Skeletal muscle satellite cell (primary cell): ENCODE measurements at regions not wholly inside any gene's neighbourhood (a gene's known extent, or its start where the extent isn't known, plus 50 kb on each side); places are given as distances from the start of the nearest gene placed in this dataset.

Source experiments
- H3K27me3 ChIP-seq: 2 replicates; pipeline ENCODE4 v1.7.0; 2013; ENCODE audit warnings: low read length; ENCODE audit not compliant: control insufficient read depth, insufficient read depth
- H3K36me3 ChIP-seq: 2 replicates; pipeline ENCODE4 v1.7.0; 2013; ENCODE audit warnings: mild to moderate bottlenecking, control low read depth, low read length; ENCODE audit not compliant: insufficient read depth
- H3K4me1 ChIP-seq: 2 replicates; pipeline ENCODE4 v1.7.0; 2013; ENCODE audit warnings: low read length; ENCODE audit not compliant: control insufficient read depth, insufficient read depth
- H3K4me2 ChIP-seq: 2 replicates; pipeline ENCODE4 v1.7.0; 2013; ENCODE audit warnings: mild to moderate bottlenecking, low read length
- H3K4me3 ChIP-seq: 2 replicates; pipeline ENCODE4 v1.7.0; 2013; ENCODE audit warnings: low read length
- H3K9ac ChIP-seq: 2 replicates; pipeline ENCODE4 v1.7.0; 2013; ENCODE audit warnings: mild to moderate bottlenecking, low read depth, low read length, moderate library complexity
- H3K9me3 ChIP-seq: replicated peaks from 2 replicates; pipeline ENCODE4 v1.7.0; 2013; ENCODE audit warnings: mild to moderate bottlenecking, control low read depth, low read length

DNA sequence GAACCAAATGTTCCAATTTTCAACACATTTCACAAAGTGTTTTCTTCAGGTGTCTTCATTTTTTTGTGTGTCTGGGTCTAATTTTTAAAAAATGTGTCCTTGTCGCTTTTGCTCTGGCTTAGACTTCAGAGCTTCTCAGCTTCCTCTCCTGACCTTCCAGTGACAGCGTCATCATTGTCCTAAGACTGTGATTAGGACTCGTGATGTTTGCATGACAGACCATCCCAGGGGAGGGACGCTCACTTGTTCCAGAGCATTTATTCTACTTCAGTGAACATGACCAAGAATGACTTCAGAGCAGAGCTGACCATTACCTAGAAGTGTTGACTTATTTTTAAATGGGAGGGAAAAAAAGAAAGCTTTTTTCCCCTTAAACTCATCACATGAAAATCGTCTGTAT is 591.9 kb downstream of the IRS1 start:
- Histone ChIP-seq H3K4me2 (no peak overlapping the region), H3K4me3 (no peak overlapping the region)

DNA sequence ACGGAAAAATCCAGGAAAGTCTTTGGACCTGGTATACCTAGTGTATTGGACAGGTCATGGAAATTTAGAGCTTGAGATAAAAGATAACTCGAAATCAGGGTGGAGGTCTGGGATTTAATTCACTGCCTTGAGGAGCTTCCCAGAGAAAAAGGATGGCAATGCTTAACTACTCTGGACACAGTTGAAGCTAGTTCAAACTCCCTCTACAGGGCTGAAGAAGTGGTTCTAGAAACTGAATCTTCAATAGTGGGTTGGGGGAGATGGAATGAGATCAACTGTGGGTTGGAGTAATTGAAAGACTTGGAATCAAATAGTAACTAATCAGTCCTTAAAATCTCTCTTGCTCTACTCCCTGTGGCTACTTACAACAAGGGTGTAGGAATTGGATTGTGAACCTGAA is 600.1 kb downstream of the IRS1 start:
- no peaks in the 10 kb centered on the region for H3K27me3 ChIP-seq
- no peaks in the 10 kb centered on the region for H3K9me3 ChIP-seq
- H3K9ac ChIP-seq: no peak overlapping the region
- no peaks in the 10 kb centered on the region for H3K36me3 ChIP-seq
- H3K4me3 ChIP-seq: no peak overlapping the region
- H3K4me1 ChIP-seq: no peaks in the 10 kb centered on the region
- H3K4me2 ChIP-seq: no peak overlapping the region

More for the DNA sequence above, 591.9 kb downstream of the IRS1 start:
- Histone ChIP-seq H3K27me3 (no peaks in the 10 kb centered on the region), H3K9me3 (no peaks in the 10 kb centered on the region), H3K4me1 (peaks cover 18% of the 10 kb centered on the region), H3K9ac (no peak overlapping the region), H3K36me3 (no peaks in the 10 kb centered on the region)

DNA sequence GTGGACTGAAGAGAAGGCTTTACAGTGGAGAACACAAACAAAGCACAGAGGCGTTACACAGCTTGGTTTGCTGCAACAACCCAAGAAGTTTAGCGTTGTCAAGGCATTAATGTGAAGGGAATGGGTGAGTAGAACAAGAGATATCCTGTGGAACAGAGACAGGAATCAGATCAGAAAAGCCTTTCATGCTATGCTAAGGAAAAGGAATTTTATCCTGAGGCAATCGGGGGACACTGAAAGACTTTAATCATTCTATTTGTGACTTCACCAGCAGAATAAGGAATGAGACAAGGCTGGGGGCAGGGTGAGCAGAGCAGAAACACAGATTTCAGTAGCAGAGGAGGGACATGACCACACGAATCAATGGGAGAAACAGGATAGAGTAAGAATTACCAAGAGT is 600.7 kb downstream of the IRS1 start:
- Histone ChIP-seq H3K4me3 (no peak overlapping the region), H3K9me3 (no peaks in the 10 kb centered on the region), H3K36me3 (no peaks in the 10 kb centered on the region), H3K27me3 (no peaks in the 10 kb centered on the region), H3K9ac (no peak overlapping the region), H3K4me2 (no peak overlapping the region), H3K4me1 (no peaks in the 10 kb centered on the region)

DNA sequence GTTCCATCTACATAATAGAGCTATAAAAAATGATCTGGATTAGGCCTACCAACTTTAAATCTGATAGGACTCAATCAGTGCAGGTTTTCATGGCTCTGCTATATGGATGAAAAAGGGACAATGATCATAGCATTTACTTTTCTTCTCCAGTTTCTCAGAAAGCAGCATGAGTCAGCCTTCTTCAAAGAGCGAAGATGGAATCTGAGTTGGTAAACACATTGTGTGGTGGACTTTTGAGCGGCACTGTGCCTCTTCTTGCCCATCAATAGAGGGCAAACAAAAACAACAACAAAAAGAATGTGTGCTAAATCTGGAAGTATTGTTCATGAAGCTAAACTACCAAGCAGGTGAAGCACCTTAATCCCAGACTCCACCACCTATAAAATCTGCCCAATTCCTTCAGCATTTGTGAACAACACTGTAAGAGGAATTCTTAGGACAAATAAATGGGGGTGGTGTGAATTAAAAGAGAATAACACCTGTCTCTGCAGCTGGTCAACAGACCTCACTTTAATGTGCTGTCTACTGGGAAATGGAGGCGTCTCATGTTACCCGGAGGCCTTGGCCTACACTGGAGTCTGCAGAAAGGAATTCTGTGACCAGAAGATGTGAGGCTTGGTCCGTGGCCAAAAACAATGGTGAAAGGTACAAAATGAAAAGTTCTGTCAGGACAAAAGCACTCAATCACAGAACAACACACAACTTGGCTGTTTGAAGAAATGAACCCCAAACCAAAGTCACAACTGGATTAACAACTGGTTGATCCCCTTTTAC is 609.0 kb downstream of the IRS1 start:
- no peak overlapping the region for H3K4me3 ChIP-seq
- no peak overlapping the region for H3K4me2 ChIP-seq
- no peaks in the 10 kb centered on the region for H3K9me3 ChIP-seq
- H3K9ac ChIP-seq: no peak overlapping the region
- H3K4me1 ChIP-seq: peaks cover 40% of the 10 kb centered on the region
- no peaks in the 10 kb centered on the region for H3K27me3 ChIP-seq
- no peaks in the 10 kb centered on the region for H3K36me3 ChIP-seq

DNA sequence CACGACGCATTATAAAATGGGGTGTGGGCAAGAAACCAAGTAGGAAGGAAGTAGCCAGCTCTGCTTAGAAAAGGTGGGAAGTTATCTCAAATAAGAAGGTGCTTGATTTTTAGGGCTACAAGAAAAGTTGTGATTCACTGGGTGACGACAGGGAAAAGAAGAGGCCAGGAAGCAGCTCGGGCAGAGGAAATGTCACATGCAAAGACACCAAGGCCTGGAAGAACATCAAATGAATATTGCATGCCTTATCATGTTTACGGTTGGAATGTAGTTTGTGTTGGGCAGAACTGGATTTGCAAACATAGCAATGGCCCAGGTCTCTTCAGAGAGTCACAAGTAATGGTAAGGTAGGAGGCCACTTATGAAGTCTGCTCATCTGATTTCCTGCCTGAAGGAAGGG is 610.6 kb downstream of the IRS1 start:
- no peak overlapping the region for H3K4me2 ChIP-seq
- H3K27me3 ChIP-seq: no peaks in the 10 kb centered on the region
- H3K9me3 ChIP-seq: no peaks in the 10 kb centered on the region
- peaks cover 56% of the 10 kb centered on the region for H3K4me1 ChIP-seq
- H3K9ac ChIP-seq: no peak overlapping the region
- no peaks in the 10 kb centered on the region for H3K36me3 ChIP-seq
- no peak overlapping the region for H3K4me3 ChIP-seq

DNA sequence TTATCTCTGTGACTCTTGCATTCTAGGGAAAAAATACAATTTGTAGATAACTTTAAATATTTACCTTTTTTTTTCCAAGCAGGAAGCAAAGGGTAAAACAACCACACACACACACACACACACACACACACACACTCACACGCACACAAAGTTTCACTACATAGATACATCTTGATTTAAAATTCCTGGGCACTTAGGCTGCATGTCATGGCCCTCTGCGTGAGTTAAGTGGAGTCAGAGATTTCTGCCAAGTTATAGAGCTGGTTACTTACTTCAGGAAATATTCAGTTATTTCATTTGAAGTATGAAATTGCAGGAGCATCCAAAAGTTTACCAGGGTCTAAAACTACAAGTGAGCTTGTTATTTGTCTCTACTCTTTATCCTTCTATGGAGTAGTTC is 612.0 kb downstream of the IRS1 start:
- H3K4me3 ChIP-seq: no peak overlapping the region
- no peaks in the 10 kb centered on the region for H3K36me3 ChIP-seq
- H3K9me3 ChIP-seq: no peaks in the 10 kb centered on the region
- H3K27me3 ChIP-seq: no peaks in the 10 kb centered on the region
- peak overlapping the region; percentile 18 for H3K4me2 ChIP-seq
- peaks cover 56% of the 10 kb centered on the region for H3K4me1 ChIP-seq
- H3K9ac ChIP-seq: peak overlapping the region; percentile 58

DNA sequence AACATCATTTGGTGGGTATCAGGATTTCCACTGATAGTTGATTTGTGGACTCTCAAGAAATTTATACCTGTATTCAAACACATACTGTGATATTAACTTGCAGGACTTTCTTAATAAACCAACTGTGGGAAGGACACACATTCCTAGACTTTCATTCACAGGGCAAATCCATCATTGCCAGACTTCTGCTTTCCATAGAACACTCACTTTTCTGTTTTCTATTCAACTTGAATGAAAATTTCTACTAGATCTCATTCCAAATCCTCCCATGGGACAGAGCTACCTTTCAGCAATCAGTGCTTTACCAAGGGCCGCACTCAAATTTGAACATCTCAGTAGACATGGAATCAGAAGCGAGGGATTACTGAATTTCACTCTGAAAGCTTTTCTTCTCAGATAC is 612.5 kb downstream of the IRS1 start:
- no peaks in the 10 kb centered on the region for H3K36me3 ChIP-seq
- H3K9me3 ChIP-seq: no peaks in the 10 kb centered on the region
- H3K4me1 ChIP-seq: peaks cover 56% of the 10 kb centered on the region
- H3K27me3 ChIP-seq: no peaks in the 10 kb centered on the region
- no peak overlapping the region for H3K4me3 ChIP-seq
- H3K9ac ChIP-seq: peak overlapping the region; percentile 58
- peak overlapping the region; percentile 18 for H3K4me2 ChIP-seq

DNA sequence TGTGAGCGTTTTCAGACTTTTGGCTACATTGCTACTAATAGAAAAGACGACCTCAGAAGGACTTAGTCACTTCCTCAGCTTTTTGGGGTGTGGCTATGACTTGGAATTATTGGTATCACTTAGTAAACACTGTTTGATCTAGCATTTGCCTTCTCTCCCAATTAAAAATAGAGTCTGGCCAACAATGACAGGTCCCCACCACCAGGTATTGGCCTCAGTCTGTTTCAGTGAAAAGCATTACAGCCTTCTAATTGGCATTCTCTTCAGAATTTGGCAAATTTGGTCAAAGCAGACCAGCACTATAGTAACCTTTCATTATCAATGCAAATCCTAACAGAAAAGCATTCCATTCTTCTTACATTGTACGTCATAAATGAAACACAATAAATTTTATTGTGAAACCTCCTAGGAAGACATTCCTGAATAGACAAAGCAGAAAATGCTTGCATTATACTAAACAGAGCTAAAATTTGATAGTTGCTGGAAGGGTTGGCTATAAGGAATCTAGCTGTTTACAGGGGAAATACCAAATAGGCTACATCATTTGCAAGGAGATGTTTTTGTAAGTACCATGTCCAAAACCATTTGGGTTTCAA is 613.9 kb downstream of the IRS1 start:
- Histone ChIP-seq H3K36me3 (no peaks in the 10 kb centered on the region), H3K9me3 (peaks cover 7% of the 10 kb centered on the region), H3K27me3 (no peaks in the 10 kb centered on the region), H3K4me1 (peaks cover 50% of the 10 kb centered on the region), H3K4me3 (peak overlapping the region; percentile 57), H3K9ac (peak overlapping the region; percentile 79), H3K4me2 (peak overlapping the region; percentile 80)

DNA sequence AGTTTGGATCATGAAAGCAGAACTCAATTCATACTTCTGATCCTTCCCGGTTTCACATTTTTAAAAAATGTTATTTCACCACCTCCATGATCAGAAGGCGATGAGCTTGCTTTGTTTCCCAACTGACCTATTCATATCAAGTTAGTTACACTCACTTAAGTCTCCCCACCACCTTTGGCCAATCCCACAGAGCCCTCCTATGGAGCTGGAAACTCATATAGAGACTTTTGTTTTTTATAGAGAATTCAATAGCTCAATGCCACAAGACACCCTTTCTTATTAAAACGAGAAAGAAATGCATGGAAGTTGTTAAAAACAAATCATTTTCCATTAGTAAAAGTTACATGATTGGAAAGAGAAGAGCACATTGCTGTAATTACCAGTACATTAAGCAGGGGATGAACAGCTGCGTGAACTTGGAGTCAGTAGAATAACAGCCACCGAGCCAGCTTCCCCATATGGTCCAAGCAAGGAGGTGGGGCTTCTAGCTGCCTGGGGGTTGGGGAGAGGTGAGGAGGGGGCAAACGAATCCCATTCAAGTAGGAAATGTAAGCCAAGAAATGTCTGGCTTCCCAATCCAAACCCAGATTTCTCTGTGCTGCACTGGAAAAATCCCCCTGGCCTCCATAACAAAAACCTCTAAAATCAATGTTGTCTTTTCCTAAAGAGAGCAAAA is 614.5 kb downstream of the IRS1 start:
- H3K9ac ChIP-seq: peak overlapping the region; percentile 79

DNA sequence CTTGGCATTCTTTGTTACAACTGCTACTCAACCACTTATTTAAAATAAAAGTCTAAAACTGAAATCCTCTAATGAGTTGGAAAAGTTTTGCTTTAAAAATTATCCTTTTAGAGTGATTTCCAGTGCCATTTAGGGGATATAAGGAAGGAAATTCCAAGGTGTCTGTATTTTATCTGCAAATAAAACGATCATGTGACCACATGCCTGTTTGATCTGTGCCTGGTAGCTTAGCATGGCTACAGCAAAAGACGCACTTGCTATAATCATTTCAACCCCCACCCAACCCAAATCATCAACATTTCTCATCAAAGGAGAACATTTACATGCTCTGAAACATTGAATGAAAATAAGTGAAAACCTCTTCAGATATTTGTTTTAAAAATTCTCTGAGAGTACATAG is 615.1 kb downstream of the IRS1 start:
- no peaks in the 10 kb centered on the region for H3K36me3 ChIP-seq
- H3K27me3 ChIP-seq: no peaks in the 10 kb centered on the region
- peaks cover 8% of the 10 kb centered on the region for H3K9me3 ChIP-seq
- peak overlapping the region; percentile 79 for H3K9ac ChIP-seq
- H3K4me1 ChIP-seq: peaks cover 43% of the 10 kb centered on the region
- H3K4me2 ChIP-seq: peak overlapping the region; percentile 80
- H3K4me3 ChIP-seq: peak overlapping the region; percentile 57

More for the DNA sequence above, 614.5 kb downstream of the IRS1 start:
- H3K4me1 ChIP-seq: peaks cover 44% of the 10 kb centered on the region
- H3K36me3 ChIP-seq: no peaks in the 10 kb centered on the region
- peaks cover 7% of the 10 kb centered on the region for H3K9me3 ChIP-seq
- H3K27me3 ChIP-seq: no peaks in the 10 kb centered on the region
- peak overlapping the region; percentile 80 for H3K4me2 ChIP-seq
- peak overlapping the region; percentile 57 for H3K4me3 ChIP-seq

DNA sequence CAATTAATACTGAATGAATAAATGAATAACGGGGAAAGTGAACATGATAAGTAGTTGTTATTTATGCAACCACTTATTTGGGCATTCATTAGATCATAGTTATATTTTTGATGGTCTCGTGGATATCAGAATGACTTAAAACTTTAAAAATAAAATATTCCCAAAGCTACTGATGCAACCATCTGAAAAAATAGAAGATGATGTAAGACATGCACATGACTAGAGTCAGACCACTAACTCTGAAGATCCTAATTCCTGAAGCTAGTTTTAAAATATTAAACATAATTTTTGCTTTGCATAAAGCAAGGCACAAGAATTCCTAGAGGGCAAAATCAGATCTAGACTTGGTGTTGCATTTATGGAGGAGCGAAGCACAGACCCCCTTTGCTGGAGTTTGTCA is 616.1 kb downstream of the IRS1 start:
- Histone ChIP-seq H3K27me3 (no peaks in the 10 kb centered on the region), H3K4me3 (no peak overlapping the region)

More for the DNA sequence above, 616.1 kb downstream of the IRS1 start:
- H3K36me3 ChIP-seq: no peaks in the 10 kb centered on the region
- H3K9ac ChIP-seq: no peak overlapping the region
- H3K9me3 ChIP-seq: peaks cover 14% of the 10 kb centered on the region
- no peak overlapping the region for H3K4me2 ChIP-seq
- H3K4me1 ChIP-seq: peaks cover 43% of the 10 kb centered on the region
